ENCODE measurements at regions not wholly inside any gene's neighbourhood (a gene's known extent, or its start where the extent isn't known, plus 50 kb on each side); places are given as distances from the start of the nearest gene placed in this dataset.

- TF ChIP-seq CTCF (IDR thresholded peaks at IDR 0.05) (no peak), POLR2A (IDR thresholded peaks at IDR 0.05) (no peak), POLR2AphosphoS5 (IDR thresholded peaks at IDR 0.05; ENCODE audit: insufficient read depth in 1 of 2, low read depth in 1 of 2) (no peak)
Measured at GRCh38 chr10:9834434-9834833, 1183.2 kb upstream of the CELF2 start.
